Hepatocyte (in vitro differentiated cells): ENCODE measurements at regions not wholly inside any gene's neighbourhood (a gene's known extent, or its start where the extent isn't known, plus 50 kb on each side); places are given as distances from the start of the nearest gene placed in this dataset.

Experiments used
- CTCF ChIP-seq: fragments of 200-600 bp; sonication (generic); IDR thresholded peaks from 2 replicates; pipeline ENCODE4 v1.5.1; 2016; ENCODE audit warnings: antibody characterized with exemption, mild to moderate bottlenecking; ENCODE audit not compliant: poor library complexity
- EZH2 ChIP-seq: fragments of 200-600 bp; sonication (generic); IDR thresholded peaks from 2 replicates; pipeline ENCODE4 v1.6.1; 2016; ENCODE audit warnings: antibody characterized with exemption, mild to moderate bottlenecking, borderline replicate concordance
- EZH2phosphoT487 ChIP-seq: fragments of 200-600 bp; sonication (generic); IDR thresholded peaks from one replicate; pipeline ENCODE4 v1.6.1; 2018; ENCODE audit warnings: antibody characterized with exemption, mild to moderate bottlenecking, low read depth, moderate library complexity; ENCODE audit not compliant: unreplicated experiment, severe bottlenecking

- TF ChIP-seq CTCF (no peak), EZH2 (no peak), EZH2phosphoT487 (no peak)
Measured at GRCh38 chr14:71711619-71712018, 220.6 kb upstream of the RGS6 start.
